ENCODE measurements at regions not wholly inside any gene's neighbourhood (a gene's known extent, or its start where the extent isn't known, plus 50 kb on each side); places are given as distances from the start of the nearest gene placed in this dataset.

DNA sequence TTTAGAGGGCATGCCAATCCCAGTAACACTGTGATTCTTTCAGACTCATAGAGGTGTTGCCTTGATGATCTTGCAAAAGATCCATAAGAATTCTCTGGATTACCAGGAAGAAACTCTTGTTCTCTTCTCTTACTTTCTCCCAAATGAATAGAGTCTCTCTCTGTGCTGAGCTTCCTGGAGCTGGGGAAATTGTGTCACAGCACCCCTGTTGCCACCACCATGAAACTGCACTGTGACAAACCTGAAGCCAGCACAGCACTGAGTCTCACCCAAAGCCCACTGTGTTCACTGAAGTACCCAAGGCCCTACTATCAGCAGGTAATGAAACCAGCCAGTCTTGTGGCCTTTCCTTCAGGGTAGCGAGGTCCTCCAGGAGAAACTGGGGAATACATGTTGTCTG lies 332.7 kb upstream of the FGF16 start:
- Histone ChIP-seq H2AFZ (ENCODE audit: low read length) (no peak overlapping the region), H3K4me1 (ENCODE audit: insufficient read depth, low read length) (0 out of 2 replicates have a peak, but pooled peaks cover 6% of the 10 kb centered on the region), H3K4me2 (ENCODE audit: low read depth, low read length) (no peak overlapping the region), H3K4me3 (replicated peaks in 1 of 3; ENCODE audit: insufficient read depth in 1 of 3, low read depth in 2 of 3, low read length in 3 of 3) (no peak overlapping the region), H4K20me1 (ENCODE audit: insufficient read depth, low read length) (no peaks in the 10 kb centered on the region), H3K27ac (ENCODE audit: extremely low read length, insufficient read depth, low read length) (no peak overlapping the region), H3K79me2 (ENCODE audit: insufficient read depth, low read length) (no peaks in the 10 kb centered on the region), H3K9me3 (ENCODE audit: low read length) (no peaks in the 10 kb centered on the region), H3K27me3 (ENCODE audit: control insufficient read depth in 1 of 2, insufficient read depth in 2 of 2, low read length in 2 of 2) (no peaks in the 10 kb centered on the region), H3K36me3 (replicated peaks in 1 of 2; ENCODE audit: control insufficient read depth in 1 of 2, insufficient read depth in 2 of 2, low read length in 2 of 2) (no peaks in the 10 kb centered on the region), H3K9ac (ENCODE audit: insufficient read depth, low read depth, low read length) (no peak overlapping the region)
- intact Hi-C loops (cut with micrococcal nuclease; ENCODE audit: unreplicated experiment): no loop called here
- POLR2A ChIA-PET: no interaction called here
- WGBS (ENCODE audit: low lambda C conversion rate): no CpG with 5 or more reads among the region's 1 CpG
- BruUV-seq (replicated peaks): no TSS peak
- CTCF ChIA-PET (ENCODE audit: low intra/inter-chr PET ratio, low total read pairs): no interaction called here
- FAIRE-seq: peak; percentile 32
- DNase-seq (ENCODE audit: low spot score): no peak
- TF ChIP-seq TBX2 (CRISPR knock-in tag; IDR thresholded peaks at IDR 0.05; ENCODE audit: borderline replicate concordance) (no peak), EZH2 (conservative IDR thresholded peaks at IDR 0.05; ENCODE audit: low read depth, low read length) (no peak), CTCF (CRISPR knock-in tag; IDR thresholded peaks at IDR 0.05) (0 out of 2 replicates have a peak, but pooled peaks have one; percentile 7), DBP (CRISPR knock-in tag; IDR thresholded peaks at IDR 0.05; ENCODE audit: not compliant biosample characterization) (no peak), ZSCAN9 (CRISPR knock-in tag; IDR thresholded peaks at IDR 0.05; ENCODE audit: borderline replicate concordance) (no peak), RARA (CRISPR knock-in tag; IDR thresholded peaks at IDR 0.05) (no peak), ZNF850 (CRISPR knock-in tag; conservative IDR thresholded peaks at IDR 0.05) (no peak), HMGA1 (CRISPR knock-in tag; conservative IDR thresholded peaks at IDR 0.05) (no peak), PAWR (CRISPR knock-in tag; IDR thresholded peaks at IDR 0.05; ENCODE audit: borderline replicate concordance) (no peak), STAG1 (CRISPR knock-in tag; IDR thresholded peaks at IDR 0.05) (peak; percentile 25; the same call in 1 of the 2 replicates)
- ATAC-seq: peak; percentile 65
- in situ Hi-C loops (cut with HindIII; ENCODE audit: extremely low pct_ligation_motif_present, low pct_unique_long_range_greater_than_20kb): no loop called here
